Ishikawa (cell line): ENCODE measurements at regions not wholly inside any gene's neighbourhood (a gene's known extent, or its start where the extent isn't known, plus 50 kb on each side); places are given as distances from the start of the nearest gene placed in this dataset.

Experiments used
- CEBPB ChIP-seq: IDR thresholded peaks from 2 replicates; pipeline ENCODE4 v1.6.1; 2012
- CREB1 ChIP-seq: IDR thresholded peaks from 2 replicates; pipeline ENCODE4 v1.6.1; 2012; ENCODE audit warnings: low read depth
- EGR1 ChIP-seq: IDR thresholded peaks from 2 replicates; pipeline ENCODE4 v1.6.1; 2012
- EP300 ChIP-seq: IDR thresholded peaks from 2 replicates; pipeline ENCODE4 v1.6.1; 2012; ENCODE audit warnings: borderline replicate concordance
- FOXM1 ChIP-seq: IDR thresholded peaks from 2 replicates; pipeline ENCODE4 v1.6.1; 2012; ENCODE audit warnings: low read depth, borderline replicate concordance
- NFIC ChIP-seq: IDR thresholded peaks from 2 replicates; pipeline ENCODE4 v1.6.1; 2012
- RAD21 ChIP-seq: IDR thresholded peaks from 2 replicates; pipeline ENCODE4 v1.6.1; 2012; ENCODE audit warnings: low read depth
- REST ChIP-seq: IDR thresholded peaks from 2 replicates; pipeline ENCODE4 v1.6.1; 2012; ENCODE audit warnings: low read depth, mild to moderate bottlenecking
- TAF1 ChIP-seq: IDR thresholded peaks from 2 replicates; pipeline ENCODE4 v1.6.1; 2012; ENCODE audit warnings: low read depth, mild to moderate bottlenecking
- TCF12 ChIP-seq: IDR thresholded peaks from 2 replicates; pipeline ENCODE4 v1.6.1; 2012; ENCODE audit warnings: low read depth
- TEAD4 ChIP-seq: IDR thresholded peaks from 2 replicates; pipeline ENCODE4 v1.6.1; 2012
- YY1 ChIP-seq: IDR thresholded peaks from 2 replicates; pipeline ENCODE4 v1.6.1; 2012; ENCODE audit warnings: low read depth
- ZBTB7A ChIP-seq: IDR thresholded peaks from 2 replicates; pipeline ENCODE4 v1.6.1; 2012; ENCODE audit warnings: low read depth
- TF ChIP-seq, protein P1 (sequence below): IDR thresholded peaks from 2 replicates; pipeline ENCODE4 v1.6.1; 2012
- TF ChIP-seq, protein P2 (sequence below): IDR thresholded peaks from 2 replicates; pipeline ENCODE4 v1.6.1; 2012

DNA sequence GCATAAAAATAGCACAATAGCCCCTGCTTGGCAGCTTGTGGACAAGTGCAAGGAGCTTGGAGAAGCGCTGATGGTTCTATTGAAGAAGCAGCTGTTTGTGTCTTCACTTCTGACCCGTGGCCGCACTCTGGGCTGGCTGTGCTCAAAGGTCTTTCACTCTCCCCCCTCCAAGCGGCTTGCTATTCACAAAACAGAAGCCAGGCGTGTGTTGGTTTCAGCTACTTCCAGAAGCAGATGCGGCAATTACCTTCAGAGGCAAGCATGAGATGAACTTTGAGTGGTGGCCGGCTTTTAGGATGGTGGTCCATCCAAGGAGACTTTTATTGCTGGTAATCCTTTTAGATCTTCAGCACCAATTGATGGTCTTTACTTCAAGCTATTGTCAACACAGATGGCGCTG, 188.5 kb upstream of the ARGLU1 start:
- TF ChIP-seq FOXM1, result no peak
- no peak for TF ChIP-seq EGR1
- TF ChIP-seq CREB1, result no peak
- TF ChIP-seq, protein P1, sequence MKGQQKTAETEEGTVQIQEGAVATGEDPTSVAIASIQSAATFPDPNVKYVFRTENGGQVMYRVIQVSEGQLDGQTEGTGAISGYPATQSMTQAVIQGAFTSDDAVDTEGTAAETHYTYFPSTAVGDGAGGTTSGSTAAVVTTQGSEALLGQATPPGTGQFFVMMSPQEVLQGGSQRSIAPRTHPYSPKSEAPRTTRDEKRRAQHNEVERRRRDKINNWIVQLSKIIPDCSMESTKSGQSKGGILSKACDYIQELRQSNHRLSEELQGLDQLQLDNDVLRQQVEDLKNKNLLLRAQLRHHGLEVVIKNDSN, result no peak
- TF ChIP-seq ZBTB7A, result no peak
- TF ChIP-seq YY1, result no peak
- TF ChIP-seq, protein P2, sequence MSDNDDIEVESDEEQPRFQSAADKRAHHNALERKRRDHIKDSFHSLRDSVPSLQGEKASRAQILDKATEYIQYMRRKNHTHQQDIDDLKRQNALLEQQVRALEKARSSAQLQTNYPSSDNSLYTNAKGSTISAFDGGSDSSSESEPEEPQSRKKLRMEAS, result no peak
- TF ChIP-seq CEBPB, result no peak
- no peak for TF ChIP-seq RAD21
- TF ChIP-seq TAF1, result no peak
- no peak for TF ChIP-seq REST
- no peak for TF ChIP-seq TCF12
- no peak for TF ChIP-seq EP300
- no peak for TF ChIP-seq TEAD4
- TF ChIP-seq NFIC, result no peak

- no peak for TF ChIP-seq FOXM1
- TF ChIP-seq, protein P2, result no peak
- no peak for TF ChIP-seq CREB1
- TF ChIP-seq, protein P1, result no peak
- TF ChIP-seq TEAD4, result no peak
- no peak for TF ChIP-seq TAF1
- TF ChIP-seq ZBTB7A, result no peak
- no peak for TF ChIP-seq CEBPB
- TF ChIP-seq YY1, result no peak
- TF ChIP-seq TCF12, result no peak
- TF ChIP-seq RAD21, result no peak
- TF ChIP-seq REST, result no peak
- TF ChIP-seq NFIC, result no peak
- no peak for TF ChIP-seq EP300
- TF ChIP-seq EGR1, result no peak
Observed at GRCh38 chr13:106755542-106755941, 187.6 kb upstream of the ARGLU1 start.

DNA sequence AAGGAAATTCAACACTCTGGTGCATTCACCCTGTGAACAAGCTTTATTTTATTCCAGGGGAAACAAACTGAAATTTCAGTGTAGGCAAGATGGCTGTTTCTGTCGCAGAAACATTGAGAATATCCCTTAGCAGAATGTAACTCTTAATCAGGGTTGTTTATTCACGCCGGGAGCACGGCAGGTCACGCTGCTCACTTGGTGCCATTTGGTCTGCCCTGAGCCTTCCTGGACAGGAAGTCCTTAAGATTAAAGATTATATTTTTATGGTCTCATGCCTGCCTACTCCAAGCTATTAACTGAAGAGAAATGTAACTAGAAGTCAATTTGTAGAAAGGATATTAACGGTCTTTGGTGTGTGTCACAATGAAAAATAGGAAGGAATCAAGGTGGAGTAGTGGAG, 185.3 kb upstream of the ARGLU1 start:
- TF ChIP-seq, protein P1, result no peak

DNA sequence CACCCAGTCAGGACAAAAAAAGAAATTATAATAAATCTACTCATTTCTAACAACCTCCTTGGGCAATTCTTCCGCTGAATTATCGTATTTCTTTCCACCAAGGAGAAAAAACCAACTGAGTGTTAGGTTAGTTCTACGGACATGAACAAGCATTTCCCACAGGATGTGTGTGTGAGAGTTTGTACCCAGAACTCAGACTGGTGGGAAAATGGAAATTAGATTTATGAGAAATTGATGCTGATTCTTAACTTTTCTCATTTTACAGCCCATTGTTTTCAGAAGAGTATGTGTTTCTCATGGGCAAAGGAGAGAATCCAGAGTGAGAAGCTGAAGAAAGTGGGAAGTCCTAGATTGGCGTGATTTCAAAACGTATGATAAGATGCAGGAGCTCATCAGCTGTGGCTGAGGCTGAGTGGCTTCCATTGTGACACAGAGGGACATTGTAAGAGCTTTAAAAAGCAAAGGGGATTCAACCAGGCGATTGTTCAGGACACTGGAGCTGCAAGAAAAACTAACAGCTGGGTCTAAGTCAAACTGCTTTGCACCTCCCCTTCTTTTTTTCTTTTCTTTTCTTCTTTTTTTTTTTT, 184.7 kb upstream of the ARGLU1 start:
- TF ChIP-seq, protein P1, result no peak

DNA sequence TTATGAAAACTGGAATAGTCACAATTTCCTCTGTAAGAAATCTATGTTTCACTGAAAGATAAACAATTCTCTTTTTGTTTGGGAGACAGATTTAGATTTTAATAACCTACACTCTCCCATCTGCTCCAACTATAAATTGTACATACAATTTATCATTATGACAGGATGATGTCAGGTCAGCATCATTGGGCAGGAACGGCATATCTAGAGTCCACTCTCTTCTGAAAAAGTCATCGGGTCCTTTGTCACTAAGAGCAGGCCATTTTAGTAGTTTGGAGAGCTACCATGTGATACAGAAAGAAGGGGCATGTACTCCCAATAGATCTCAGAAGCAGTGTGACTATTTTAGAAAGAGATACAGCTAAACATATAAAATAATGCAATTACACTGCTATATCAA, 180.8 kb upstream of the ARGLU1 start:
- TF ChIP-seq, protein P1, result no peak
- no peak for TF ChIP-seq CREB1
- TF ChIP-seq CEBPB, result no peak
- TF ChIP-seq ZBTB7A, result no peak
- no peak for TF ChIP-seq NFIC
- no peak for TF ChIP-seq YY1
- TF ChIP-seq, protein P2, result no peak
- no peak for TF ChIP-seq TEAD4
- no peak for TF ChIP-seq EP300
- no peak for TF ChIP-seq FOXM1
